K562 (cell line): ENCODE measurements at regions not wholly inside any gene's neighbourhood (a gene's known extent, or its start where the extent isn't known, plus 50 kb on each side); places are given as distances from the start of the nearest gene placed in this dataset.

Experiments used
- CTBP1 ChIP-seq: fragments of 450-650 bp; IDR thresholded peaks from 2 replicates; pipeline ENCODE4 v1.6.1; 2016; ENCODE audit warnings: borderline replicate concordance
- FOSL1 ChIP-seq: fragments of 200-800 bp; sonication (Bioruptor generic); conservative IDR thresholded peaks from 2 replicates; pipeline ENCODE4 v1.6.1; 2016; ENCODE audit warnings: missing genetic modification characterization, missing compliant biosample characterization
- FOXA3 ChIP-seq, 2 experiments: fragments of 450-650 bp in 1 of 2; sonication (generic) in 1 of 2; formaldehyde crosslinking; IDR thresholded peaks in 1 of 2; conservative IDR thresholded peaks in 1 of 2; 2 replicates each; pipeline versions ENCODE4 v1.4.0 to v1.8.0; 2020 to 2022; ENCODE audit warnings: mild to moderate bottlenecking in 2 of 2, missing genetic modification reagents in 1 of 2
- HDAC6 ChIP-seq: IDR thresholded peaks from 2 replicates; pipeline ENCODE4 v1.6.1; 2012; ENCODE audit warnings: low read depth, mild to moderate bottlenecking, control low read depth, inconsistent platforms, low read length, moderate library complexity
- KLF10 ChIP-seq: fragments of 250-450 bp; sonication (Bioruptor Pico); IDR thresholded peaks from 2 replicates; pipeline ENCODE4 v1.6.1; 2021; ENCODE audit warnings: matching md5 sums
- MCM2 ChIP-seq: fragments of 450-650 bp; IDR thresholded peaks from 2 replicates; pipeline ENCODE4 v1.6.1; 2017; ENCODE audit warnings: low read depth, mild to moderate bottlenecking
- MNT ChIP-seq, 2 experiments: fragments of 450-650 bp; conservative IDR thresholded peaks; 2 replicates each; pipeline ENCODE4 v1.6.1; 2017; ENCODE audit warnings: mild to moderate bottlenecking in 2 of 2, moderate library complexity in 2 of 2
- NCOA2 ChIP-seq, 2 experiments: fragments of 450-650 bp; IDR thresholded peaks; 2 replicates each; pipeline ENCODE4 v1.6.1; 2018; ENCODE audit warnings: mild to moderate bottlenecking in 2 of 2, moderate library complexity in 1 of 2; ENCODE audit not compliant: partially characterized antibody in 2 of 2
- NR0B1 ChIP-seq: fragments of 450-650 bp; IDR thresholded peaks from one replicate; pipeline ENCODE4 v1.6.1; 2018; ENCODE audit warnings: mild to moderate bottlenecking, moderate library complexity; ENCODE audit not compliant: partially characterized antibody
- PML ChIP-seq: IDR thresholded peaks from 2 replicates; pipeline ENCODE4 v1.6.1; 2012; ENCODE audit warnings: low read length, inconsistent platforms
- POLR2AphosphoS2 ChIP-seq: IDR thresholded peaks from 2 replicates; pipeline ENCODE4 v1.6.1; 2012; ENCODE audit warnings: low read length, improper control_type of control experiment
- PTTG1 ChIP-seq: fragments of 450-650 bp; IDR thresholded peaks from 2 replicates; pipeline ENCODE4 v1.6.1; 2016; ENCODE audit warnings: low read depth, mild to moderate bottlenecking, missing genetic modification characterization, missing compliant biosample characterization
- RCOR1 ChIP-seq, 2 experiments: IDR thresholded peaks; 2 replicates each; pipeline ENCODE4 v1.6.1; 2012; ENCODE audit warnings: low read depth in 2 of 2, low read length in 2 of 2, borderline replicate concordance in 1 of 2, improper control_type of control experiment in 1 of 2
- RHOXF2B ChIP-seq: fragments of 250-450 bp; sonication (Bioruptor Pico); conservative IDR thresholded peaks from 2 replicates; pipeline ENCODE4 v1.5.1; 2021
- TCF7L2 ChIP-seq: fragments of 150-350 bp; IDR thresholded peaks from 2 replicates; pipeline ENCODE4 v1.6.1; 2016; ENCODE audit warnings: low read depth, mild to moderate bottlenecking, low read length, moderate library complexity
- TCFL5 ChIP-seq: fragments of 250-450 bp; sonication (Bioruptor Pico); conservative IDR thresholded peaks from 2 replicates; pipeline ENCODE4 v1.6.1; 2021; ENCODE audit warnings: mild to moderate bottlenecking, moderate library complexity, matching md5 sums
- U2AF1 ChIP-seq: fragments of 200-400 bp; formaldehyde crosslinking; optimal IDR thresholded peaks from 2 replicates; pipeline ENCODE3; 2017; ENCODE audit warnings: mild to moderate bottlenecking, low read depth, low read length, moderate library complexity
- ZNF224 ChIP-seq: sonication (generic); formaldehyde crosslinking; IDR thresholded peaks from 2 replicates; pipeline ENCODE4 v1.8.0; 2022; ENCODE audit warnings: mild to moderate bottlenecking, missing genetic modification reagents
- ZNF3 ChIP-seq: fragments of 250-450 bp; sonication (Bioruptor Pico); IDR thresholded peaks from 2 replicates; pipeline ENCODE4 v1.5.0; 2021; ENCODE audit warnings: mild to moderate bottlenecking, moderate library complexity
- ZNF408 ChIP-seq: fragments of 250-450 bp; sonication (Bioruptor Pico); IDR thresholded peaks from 2 replicates; pipeline ENCODE4 v1.4.0; 2020; ENCODE audit warnings: low read depth, mild to moderate bottlenecking, moderate library complexity
- ZNF584 ChIP-seq: fragments of 200-800 bp; sonication (Bioruptor generic); IDR thresholded peaks from 2 replicates; pipeline ENCODE4 v1.6.1; 2016; ENCODE audit warnings: low read depth, mild to moderate bottlenecking, missing genetic modification characterization, missing compliant biosample characterization
- ZNF76 ChIP-seq: fragments of 250-450 bp; sonication (Bioruptor Pico); IDR thresholded peaks from 2 replicates; pipeline ENCODE4 v1.4.0; 2020; ENCODE audit warnings: mild to moderate bottlenecking, moderate library complexity, borderline replicate concordance
- TF ChIP-seq, protein P1 (sequence below): fragments of 250-450 bp; sonication (Bioruptor Pico); IDR thresholded peaks from 2 replicates; pipeline ENCODE4 v1.5.0; 2021; ENCODE audit warnings: mild to moderate bottlenecking, moderate library complexity

- TF ChIP-seq PML (no peak), ZNF3 (CRISPR knock-in tag) (no peak), MCM2 (no peak), MNT (conservative IDR thresholded peaks at IDR 0.05) (no peak), U2AF1 (no peak), NCOA2 (IDR thresholded peaks at IDR 0.05; ENCODE audit: partially characterized antibody in 2 of 2) (no peak), PTTG1 (no peak), KLF10 (CRISPR knock-in tag) (no peak), TCF7L2 (no peak), RCOR1 (IDR thresholded peaks at IDR 0.05; ENCODE audit: borderline replicate concordance in 1 of 2, low read depth in 2 of 2, low read length in 2 of 2) (peak in 1 of 2 experiments; percentile 12; a peak in 1 of 4 replicates), FOSL1 (tag) (peak; percentile 51), TCFL5 (no peak), NR0B1 (no peak), ZNF584 (peak; percentile 14; the same call in 1 of the 2 replicates), ZNF224 (CRISPR knock-in tag) (no peak), RHOXF2B (no peak), POLR2AphosphoS2 (no peak), ZNF76 (no peak), ZNF408 (CRISPR knock-in tag) (no peak), FOXA3 (CRISPR knock-in tag; conservative IDR thresholded peaks at IDR 0.05 in 1 of 2, IDR thresholded peaks at IDR 0.05 in 1 of 2) (no peak), CTBP1 (0 out of 2 replicates have a peak, but pooled peaks have one; percentile 25), HDAC6 (no peak)
- TF ChIP-seq, protein P1, sequence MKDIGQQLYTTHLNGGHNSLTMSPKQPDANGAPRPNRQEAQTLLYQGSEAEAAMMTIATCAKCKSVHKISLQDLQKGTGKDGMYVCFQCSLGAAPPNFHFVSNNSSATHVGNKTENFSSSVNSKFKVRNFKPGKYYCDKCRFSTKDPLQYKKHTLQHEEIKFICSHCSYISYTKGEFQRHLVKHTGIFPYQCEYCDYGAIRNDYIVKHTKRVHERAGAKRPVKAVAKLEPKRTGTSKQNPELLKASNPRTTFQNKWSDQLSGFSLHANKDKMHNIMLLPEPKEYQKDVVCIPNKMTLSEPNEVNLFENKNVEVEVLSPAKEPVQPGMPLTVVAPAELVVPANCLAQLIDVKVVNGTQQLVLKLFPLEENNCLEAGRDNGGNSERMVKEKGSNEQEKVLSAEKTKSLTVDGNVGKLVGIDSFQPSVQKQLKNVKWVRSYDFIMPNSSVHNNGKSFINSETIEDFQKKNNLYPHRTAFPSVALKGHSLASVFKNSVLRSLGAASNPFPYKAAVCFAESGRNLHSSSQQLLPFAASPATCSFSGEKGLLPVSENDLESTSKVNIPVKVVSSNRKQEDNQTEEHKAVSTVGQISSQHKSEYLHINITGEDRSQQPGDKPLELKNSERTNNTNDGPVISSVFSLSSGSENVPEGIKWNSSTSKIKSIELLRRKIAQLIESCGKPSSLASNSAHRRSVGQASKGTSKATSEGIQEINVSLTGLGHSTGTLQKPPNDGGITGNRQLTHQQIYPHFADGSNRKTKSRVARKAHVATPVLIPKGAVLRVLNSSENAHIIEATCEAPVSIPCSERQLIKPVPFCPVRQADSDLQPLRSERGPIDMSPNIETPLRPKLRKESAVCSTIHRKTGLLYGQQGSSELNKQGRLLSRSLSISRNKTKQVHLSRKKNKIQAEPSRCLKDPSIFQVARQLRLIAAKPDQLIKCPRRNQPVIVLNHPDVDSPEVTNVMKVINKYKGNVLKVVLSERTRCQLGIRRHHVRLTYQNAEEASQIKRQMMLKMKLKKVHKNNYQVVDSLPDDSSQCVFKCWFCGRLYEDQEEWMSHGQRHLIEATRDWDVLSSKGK = no peak
Observed at GRCh38 chr15:80317389-80318182, 65.6 kb upstream of the CTXND1 start (continued).
